ENCODE measurements at regions not wholly inside any gene's neighbourhood (a gene's known extent, or its start where the extent isn't known, plus 50 kb on each side); places are given as distances from the start of the nearest gene placed in this dataset.

GRCh38 chr3:20846066-20846465 is 660.1 kb upstream of the SGO1 start:
- no peaks in the 10 kb centered on the region for H3K27me3 Mint-ChIP-seq (ENCODE audit: insufficient read depth, unreplicated experiment)
- TF ChIP-seq, protein P1, sequence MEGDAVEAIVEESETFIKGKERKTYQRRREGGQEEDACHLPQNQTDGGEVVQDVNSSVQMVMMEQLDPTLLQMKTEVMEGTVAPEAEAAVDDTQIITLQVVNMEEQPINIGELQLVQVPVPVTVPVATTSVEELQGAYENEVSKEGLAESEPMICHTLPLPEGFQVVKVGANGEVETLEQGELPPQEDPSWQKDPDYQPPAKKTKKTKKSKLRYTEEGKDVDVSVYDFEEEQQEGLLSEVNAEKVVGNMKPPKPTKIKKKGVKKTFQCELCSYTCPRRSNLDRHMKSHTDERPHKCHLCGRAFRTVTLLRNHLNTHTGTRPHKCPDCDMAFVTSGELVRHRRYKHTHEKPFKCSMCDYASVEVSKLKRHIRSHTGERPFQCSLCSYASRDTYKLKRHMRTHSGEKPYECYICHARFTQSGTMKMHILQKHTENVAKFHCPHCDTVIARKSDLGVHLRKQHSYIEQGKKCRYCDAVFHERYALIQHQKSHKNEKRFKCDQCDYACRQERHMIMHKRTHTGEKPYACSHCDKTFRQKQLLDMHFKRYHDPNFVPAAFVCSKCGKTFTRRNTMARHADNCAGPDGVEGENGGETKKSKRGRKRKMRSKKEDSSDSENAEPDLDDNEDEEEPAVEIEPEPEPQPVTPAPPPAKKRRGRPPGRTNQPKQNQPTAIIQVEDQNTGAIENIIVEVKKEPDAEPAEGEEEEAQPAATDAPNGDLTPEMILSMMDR (IDR thresholded peaks at IDR 0.05; ENCODE audit: insufficient read depth in 1 of 2, low read depth in 1 of 2, low read length in 1 of 2, severe bottlenecking in 1 of 2, unreplicated experiment in 1 of 2) = no peak
- peaks cover 7% of the 10 kb centered on the region for H3K4me1 Mint-ChIP-seq (ENCODE audit: low read depth, unreplicated experiment)
- no peaks in the 10 kb centered on the region for H3K9me3 ChIP-seq
- H3K4me1 ChIP-seq = peaks cover 11% of the 10 kb centered on the region
- intact Hi-C loops (cut with micrococcal nuclease; ENCODE audit: unreplicated experiment) = no loop called here
- H3K4me3 ChIP-seq (ENCODE audit: low read depth, low read length) = no peak overlapping the region
- POLR2A ChIA-PET = no interaction called here
- no peaks in the 10 kb centered on the region for H3K36me3 ChIP-seq (ENCODE audit: control insufficient read depth, insufficient read depth, low read length)
- no peaks in the 10 kb centered on the region for H3K36me3 Mint-ChIP-seq (ENCODE audit: insufficient read depth, unreplicated experiment)
- no peak overlapping the region for H3K4me3 Mint-ChIP-seq (ENCODE audit: unreplicated experiment)
- no peak overlapping the region for H3K27ac Mint-ChIP-seq (ENCODE audit: unreplicated experiment)
- BruUV-seq (replicated peaks) = no TSS peak
- H3K27me3 ChIP-seq (replicated peaks; ENCODE audit: control insufficient read depth, insufficient read depth, low read length) = no peaks in the 10 kb centered on the region
- CTCF ChIA-PET = no interaction called here
- DNase-seq = no peak
- peaks cover 10% of the 10 kb centered on the region for H3K9me3 Mint-ChIP-seq (ENCODE audit: unreplicated experiment)

- no peak for DNase-seq
- no TSS peak for BruUV-seq (replicated peaks)
- Mint-ChIP-seq H3K4me3 (ENCODE audit: unreplicated experiment) (no peak overlapping the region), H3K4me1 (ENCODE audit: low read depth, unreplicated experiment) (peaks cover 7% of the 10 kb centered on the region), H3K27me3 (ENCODE audit: insufficient read depth, unreplicated experiment) (no peaks in the 10 kb centered on the region), H3K27ac (ENCODE audit: unreplicated experiment) (no peak overlapping the region), H3K9me3 (ENCODE audit: unreplicated experiment) (peaks cover 10% of the 10 kb centered on the region), H3K36me3 (ENCODE audit: insufficient read depth, unreplicated experiment) (no peaks in the 10 kb centered on the region)
- Histone ChIP-seq H3K36me3 (ENCODE audit: control insufficient read depth, insufficient read depth, low read length) (no peaks in the 10 kb centered on the region), H3K9me3 (no peaks in the 10 kb centered on the region), H3K4me1 (peaks cover 11% of the 10 kb centered on the region), H3K4me3 (ENCODE audit: low read depth, low read length) (no peak overlapping the region), H3K27me3 (replicated peaks; ENCODE audit: control insufficient read depth, insufficient read depth, low read length) (no peaks in the 10 kb centered on the region)
- ChIA-PET CTCF (no interaction called here), POLR2A (no interaction called here)
- intact Hi-C loops (cut with micrococcal nuclease; ENCODE audit: unreplicated experiment) = no loop called here
- TF ChIP-seq, protein P1 (IDR thresholded peaks at IDR 0.05; ENCODE audit: insufficient read depth in 1 of 2, low read depth in 1 of 2, low read length in 1 of 2, severe bottlenecking in 1 of 2, unreplicated experiment in 1 of 2) = no peak
Observed at GRCh38 chr3:20844851-20845250, 658.8 kb upstream of the SGO1 start.

DNA sequence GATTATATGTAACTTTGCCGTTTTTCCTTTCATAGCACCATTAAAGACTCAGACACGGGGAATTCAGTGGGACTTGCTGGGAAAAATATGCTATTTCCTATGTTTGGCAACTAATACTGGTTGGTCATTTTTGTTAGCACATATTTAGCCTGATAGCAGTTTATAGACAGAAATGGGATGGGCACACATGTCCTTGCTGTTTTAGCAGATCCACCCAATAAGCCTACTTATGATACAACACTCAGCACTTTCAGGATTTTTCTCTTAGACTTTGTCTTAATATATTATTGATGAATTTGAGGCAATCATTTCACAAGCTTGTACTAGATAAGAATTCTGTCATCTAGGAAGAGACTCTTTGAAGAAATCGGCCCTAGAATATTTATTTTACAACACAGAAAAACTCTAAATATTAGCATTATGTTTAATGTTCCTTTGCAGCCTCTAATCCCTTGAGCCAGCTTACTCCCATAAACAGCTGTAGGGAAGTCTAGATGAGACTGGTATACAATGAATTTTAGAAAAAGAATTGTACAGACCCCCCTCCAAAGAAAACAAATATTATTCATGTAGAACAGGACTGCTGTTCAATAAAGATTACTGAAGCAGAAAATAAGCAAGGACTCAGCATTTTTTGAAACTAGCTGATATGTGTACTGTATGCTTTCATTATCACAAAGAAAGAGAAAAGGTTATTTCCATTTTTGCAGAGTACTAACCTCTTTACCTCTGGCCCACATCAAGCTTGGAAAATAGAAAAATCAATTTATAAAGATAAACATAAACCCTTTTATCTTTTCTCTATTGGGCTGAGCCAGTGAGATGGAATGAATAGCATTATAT is 656.8 kb upstream of the SGO1 start:
- H3K27me3 ChIP-seq (replicated peaks; ENCODE audit: control insufficient read depth, insufficient read depth, low read length) = no peaks in the 10 kb centered on the region
- H3K9me3 Mint-ChIP-seq (ENCODE audit: unreplicated experiment) = no peaks in the 10 kb centered on the region
- H3K36me3 ChIP-seq (ENCODE audit: control insufficient read depth, insufficient read depth, low read length) = no peaks in the 10 kb centered on the region
- H3K4me3 Mint-ChIP-seq (ENCODE audit: unreplicated experiment) = no peak overlapping the region
- H3K4me3 ChIP-seq (ENCODE audit: low read depth, low read length) = no peak overlapping the region
- no TSS peak for BruUV-seq (replicated peaks)
- peaks cover 11% of the 10 kb centered on the region for H3K4me1 ChIP-seq
- POLR2A ChIA-PET = no interaction called here
- TF ChIP-seq, protein P1 (IDR thresholded peaks at IDR 0.05; ENCODE audit: insufficient read depth in 1 of 2, low read depth in 1 of 2, low read length in 1 of 2, severe bottlenecking in 1 of 2, unreplicated experiment in 1 of 2) = no peak
- no peaks in the 10 kb centered on the region for H3K4me1 Mint-ChIP-seq (ENCODE audit: low read depth, unreplicated experiment)
- H3K27ac Mint-ChIP-seq (ENCODE audit: unreplicated experiment) = no peak overlapping the region
- H3K9me3 ChIP-seq = no peaks in the 10 kb centered on the region
- no peaks in the 10 kb centered on the region for H3K36me3 Mint-ChIP-seq (ENCODE audit: insufficient read depth, unreplicated experiment)
- CTCF ChIA-PET = no interaction called here
- H3K27me3 Mint-ChIP-seq (ENCODE audit: insufficient read depth, unreplicated experiment) = no peaks in the 10 kb centered on the region
- intact Hi-C loops (cut with micrococcal nuclease; ENCODE audit: unreplicated experiment) = no loop called here
- DNase-seq = no peak

Measured in Caco-2 (cell line).